ENCODE measurements at regions not wholly inside any gene's neighbourhood (a gene's known extent, or its start where the extent isn't known, plus 50 kb on each side); places are given as distances from the start of the nearest gene placed in this dataset.

- no peak overlapping the region for H4K8ac ChIP-seq (ENCODE audit: extremely low read depth, insufficient read depth, low read length)
- no peaks in the 10 kb centered on the region for H3K36me3 ChIP-seq (ENCODE audit: control insufficient read depth in 2 of 4, insufficient read depth in 4 of 4, low read length in 3 of 4)
- H3K14ac ChIP-seq (ENCODE audit: insufficient read length), result no peak overlapping the region
- no peaks in the 10 kb centered on the region for H3K27me3 ChIP-seq (replicated peaks in 1 of 4; ENCODE audit: control insufficient read depth in 3 of 4, extremely low read depth in 1 of 4, insufficient read depth in 3 of 4, low read length in 3 of 4)
- H2BK5ac ChIP-seq (ENCODE audit: low read depth, low read length), result no peak overlapping the region
- POLR2A ChIA-PET (ENCODE audit: partially characterized antibody), result no interaction called here
- H3K27ac ChIP-seq (ENCODE audit: low read depth, low read length), result no peak overlapping the region
- H3K56ac ChIP-seq (replicated peaks; ENCODE audit: insufficient read length, low read depth, low read length), result no peak overlapping the region
- no peak overlapping the region for H3K4ac ChIP-seq (replicated peaks; ENCODE audit: insufficient read length, low read depth, low read length)
- no peaks in the 10 kb centered on the region for H3K79me2 ChIP-seq (ENCODE audit: control insufficient read depth in 1 of 2, insufficient read depth in 2 of 2, low read length in 2 of 2)
- FAIRE-seq (no peak), DNase-seq (ENCODE audit: low read depth in 1 of 2, low spot score in 2 of 2) (no peak)
- no peak overlapping the region for H3K4me3 ChIP-seq (ENCODE audit: extremely low read depth in 1 of 4, insufficient read depth in 2 of 4, low read depth in 3 of 4, low read length in 4 of 4)
- no peak overlapping the region for H4K5ac ChIP-seq (ENCODE audit: insufficient read length, low read depth, low read length)
- H3K4me1 ChIP-seq (replicated peaks in 1 of 4; ENCODE audit: control insufficient read depth in 3 of 4, insufficient read depth in 4 of 4, low read length in 3 of 4), result peaks cover 0 to 6% (median 2%) of the 10 kb centered on the region in 4 experiments; a peak in 2 of 7 replicates
- no peaks in the 10 kb centered on the region for H3K23me2 ChIP-seq (ENCODE audit: low read depth, low read length)
- no peak overlapping the region for H4K91ac ChIP-seq (replicated peaks; ENCODE audit: insufficient read length, low read length)
- H2BK15ac ChIP-seq (ENCODE audit: low read length), result no peak overlapping the region
- no peak overlapping the region for H2BK12ac ChIP-seq (ENCODE audit: low read depth, low read length)
- H2AFZ ChIP-seq (ENCODE audit: low read length), result no peak overlapping the region
- CTCF ChIA-PET (ENCODE audit: partially characterized antibody), result interaction anchor here (1.7 to 2.4 kb wide), 2 partner anchors 10 to 167 kb away, joined by 4 to 12 read pairs; no protein-coding TSS in a partner anchor
- no peaks in the 10 kb centered on the region for H4K20me1 ChIP-seq (replicated peaks in 1 of 2; ENCODE audit: control insufficient read depth in 1 of 2, insufficient read depth in 2 of 2, low read length in 2 of 2)
- TF ChIP-seq PHF8 (conservative IDR thresholded peaks at IDR 0.05; ENCODE audit: low read depth, low read length) (no peak), MAFK (IDR thresholded peaks at IDR 0.05; ENCODE audit: low read depth, low read length) (peak; percentile 41; the same call in 1 of the 2 replicates)
- H3K23ac ChIP-seq (ENCODE audit: insufficient read length), result no peak overlapping the region
- H2BK20ac ChIP-seq (ENCODE audit: low read length), result no peak overlapping the region
- H3K18ac ChIP-seq (ENCODE audit: extremely low read depth, low read length), result no peak overlapping the region
- H3K9me3 ChIP-seq (ENCODE audit: insufficient read depth in 2 of 2, low read depth in 1 of 2, low read length in 1 of 2), result no peaks in the 10 kb centered on the region
- no peak overlapping the region for H3K9ac ChIP-seq (replicated peaks in 1 of 4; ENCODE audit: extremely low read depth in 1 of 4, low read depth in 3 of 4, low read length in 3 of 4)
- no peak overlapping the region for H2AK5ac ChIP-seq (ENCODE audit: low read depth, low read length)
- no peak overlapping the region for H2BK120ac ChIP-seq (replicated peaks; ENCODE audit: low read depth, low read length)
- no peak overlapping the region for H3K4me2 ChIP-seq (ENCODE audit: insufficient read depth in 1 of 2, low read depth in 2 of 2, low read length in 2 of 2)
- H3K79me1 ChIP-seq (ENCODE audit: low read depth, low read length), result no peaks in the 10 kb centered on the region
Measured at GRCh38 chr17:70934835-70935234, 765.5 kb downstream of the KCNJ2 start.
